Uterus (tissue), 3 donors: ENCODE measurements at regions not wholly inside any gene's neighbourhood (a gene's known extent, or its start where the extent isn't known, plus 50 kb on each side); places are given as distances from the start of the nearest gene placed in this dataset.

Source experiments
- DNase-seq, 2 donors: peaks; one replicate each; pipeline ENCODE4 v3.0.0-alpha.2; 2019 to 2020
- H3K27ac ChIP-seq, 2 donors: fragments of 200-600 bp; sonication (generic); 1 replicate in 1 of 2; 2 replicates in 1 of 2; pipeline ENCODE4 v1.5.1; 2016 to 2018
- H3K27me3 ChIP-seq, 2 donors: fragments of 200-600 bp; sonication (generic); one replicate each; pipeline ENCODE4 v1.5.1; 2018 to 2019; ENCODE audit warnings: control low read depth in 1 of 2
- H3K36me3 ChIP-seq, 2 donors: fragments of 200-600 bp; sonication (generic); one replicate each; pipeline ENCODE4 v1.5.1; 2019; ENCODE audit warnings: control low read depth in 1 of 2
- H3K4me1 ChIP-seq, 2 donors: fragments of 200-600 bp; sonication (generic); one replicate each; pipeline ENCODE4 v1.5.1; 2018 to 2019; ENCODE audit warnings: control low read depth in 1 of 2
- H3K4me3 ChIP-seq, 2 donors: fragments of 200-600 bp; sonication (generic); 1 replicate in 1 of 2; 2 replicates in 1 of 2; pipeline ENCODE4 v1.5.1; 2018 to 2019; ENCODE audit warnings: mild to moderate bottlenecking in 1 of 2
- H3K9me3 ChIP-seq, 2 donors: fragments of 200-600 bp; sonication (generic); one replicate each; pipeline ENCODE4 v1.5.1; 2019; ENCODE audit warnings: control low read depth in 1 of 2
- POLR2A ChIP-seq, 2 donors: fragments of 450-650 bp; IDR thresholded peaks; one replicate each; pipeline ENCODE4 v1.6.1; 2016; ENCODE audit warnings: antibody characterized with exemption in 2 of 2, mild to moderate bottlenecking in 1 of 2, moderate library complexity in 1 of 2
- intact Hi-C: fragments of 100-400 bp; cut with DNase I; formaldehyde crosslinking; loops from one replicate; pipeline ENCODE4 v1.15.1; 2023; ENCODE audit warnings: low total_unique reads
- TF ChIP-seq, protein P1 (sequence below), 4 experiments: fragments of 200-600 bp in 2 of 4; fragments of 450-650 bp in 2 of 4; sonication (generic) in 2 of 4; IDR thresholded peaks; one replicate each; pipeline ENCODE4 v1.5.1; 2016 to 2019; ENCODE audit warnings: antibody characterized with exemption in 4 of 4, mild to moderate bottlenecking in 2 of 4, moderate library complexity in 1 of 4
- donor health status: DM: yes; HTN: yes; CAD: no.

DNA sequence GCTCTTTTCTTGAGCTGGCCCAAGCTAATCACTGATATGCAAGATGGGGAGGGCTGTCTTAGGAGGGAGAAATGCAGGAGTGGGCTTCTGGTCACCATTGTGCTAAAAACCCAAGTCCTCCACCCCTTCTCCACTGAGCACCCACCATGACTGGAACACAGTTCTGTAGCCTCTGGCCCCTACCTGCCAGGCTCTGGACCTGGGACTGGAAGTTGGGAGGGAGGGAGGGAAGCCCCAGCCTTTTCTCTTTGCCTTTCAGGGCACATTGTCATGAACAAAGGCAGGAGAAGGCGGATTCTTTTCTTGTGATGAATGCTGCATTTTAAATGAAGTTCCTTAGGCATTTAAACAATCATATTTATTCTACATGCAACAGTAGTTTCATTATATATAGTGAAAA, 559.1 kb upstream of the TRPC7 start:
- no peak for DNase-seq
- H3K27me3 ChIP-seq: no peaks in the 10 kb centered on the region
- H3K9me3 ChIP-seq: no peaks in the 10 kb centered on the region
- H3K27ac ChIP-seq: no peak overlapping the region
- intact Hi-C loops: no loop called here
- H3K4me1 ChIP-seq: no peaks in the 10 kb centered on the region
- no peak overlapping the region for H3K4me3 ChIP-seq
- no peak for TF ChIP-seq POLR2A (IDR thresholded peaks at IDR 0.05)
- TF ChIP-seq, protein P1, sequence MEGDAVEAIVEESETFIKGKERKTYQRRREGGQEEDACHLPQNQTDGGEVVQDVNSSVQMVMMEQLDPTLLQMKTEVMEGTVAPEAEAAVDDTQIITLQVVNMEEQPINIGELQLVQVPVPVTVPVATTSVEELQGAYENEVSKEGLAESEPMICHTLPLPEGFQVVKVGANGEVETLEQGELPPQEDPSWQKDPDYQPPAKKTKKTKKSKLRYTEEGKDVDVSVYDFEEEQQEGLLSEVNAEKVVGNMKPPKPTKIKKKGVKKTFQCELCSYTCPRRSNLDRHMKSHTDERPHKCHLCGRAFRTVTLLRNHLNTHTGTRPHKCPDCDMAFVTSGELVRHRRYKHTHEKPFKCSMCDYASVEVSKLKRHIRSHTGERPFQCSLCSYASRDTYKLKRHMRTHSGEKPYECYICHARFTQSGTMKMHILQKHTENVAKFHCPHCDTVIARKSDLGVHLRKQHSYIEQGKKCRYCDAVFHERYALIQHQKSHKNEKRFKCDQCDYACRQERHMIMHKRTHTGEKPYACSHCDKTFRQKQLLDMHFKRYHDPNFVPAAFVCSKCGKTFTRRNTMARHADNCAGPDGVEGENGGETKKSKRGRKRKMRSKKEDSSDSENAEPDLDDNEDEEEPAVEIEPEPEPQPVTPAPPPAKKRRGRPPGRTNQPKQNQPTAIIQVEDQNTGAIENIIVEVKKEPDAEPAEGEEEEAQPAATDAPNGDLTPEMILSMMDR (IDR thresholded peaks at IDR 0.05): no peak
- no peaks in the 10 kb centered on the region for H3K36me3 ChIP-seq

DNA sequence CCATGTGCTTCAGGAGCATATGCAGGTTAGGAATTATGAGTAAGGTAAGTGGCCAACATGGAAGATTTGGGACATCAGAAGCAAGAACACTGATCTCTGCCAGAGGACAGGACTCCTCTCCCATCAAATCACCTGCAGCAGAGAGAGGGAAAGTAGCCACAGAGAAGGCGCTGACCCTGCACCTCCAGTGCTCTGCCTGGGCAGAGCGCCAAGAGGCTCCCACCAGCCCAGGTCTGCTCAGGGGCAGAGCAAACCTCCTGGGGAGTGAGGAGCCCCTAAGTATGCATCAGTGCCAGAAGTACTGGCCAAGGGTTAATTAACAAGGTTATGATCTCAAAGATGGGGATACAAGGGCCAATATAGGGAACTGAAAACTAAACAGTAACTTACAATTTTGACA, 545.3 kb upstream of the TRPC7 start:
- H3K4me1 ChIP-seq: no peaks in the 10 kb centered on the region
- no peak for TF ChIP-seq POLR2A (IDR thresholded peaks at IDR 0.05)
- TF ChIP-seq, protein P1 (IDR thresholded peaks at IDR 0.05): no peak
- no peaks in the 10 kb centered on the region for H3K9me3 ChIP-seq
- H3K27me3 ChIP-seq: no peaks in the 10 kb centered on the region
- no peak overlapping the region for H3K27ac ChIP-seq
- H3K4me3 ChIP-seq: no peak overlapping the region
- intact Hi-C loops: no loop called here
- no peak for DNase-seq
- no peaks in the 10 kb centered on the region for H3K36me3 ChIP-seq

DNA sequence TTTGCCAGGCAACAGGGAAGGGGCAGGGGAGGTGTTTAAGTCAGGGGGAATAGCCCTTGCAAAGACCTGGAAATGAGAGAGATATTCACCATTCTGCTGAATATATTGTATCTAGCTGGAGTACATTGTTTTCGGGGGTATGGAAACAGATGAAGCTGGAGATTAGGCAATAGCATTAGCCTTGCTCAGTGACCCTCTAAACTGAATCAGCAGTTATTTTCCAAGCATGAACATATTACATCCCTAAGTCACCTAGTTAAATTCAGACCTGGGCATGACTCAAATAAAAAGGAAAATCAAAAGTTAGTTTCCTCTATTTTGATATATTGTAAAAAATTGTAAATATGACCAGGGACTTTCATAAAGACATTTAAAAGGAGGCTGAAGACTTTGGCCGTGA, 544.6 kb upstream of the TRPC7 start:
- Histone ChIP-seq H3K4me1 (no peaks in the 10 kb centered on the region), H3K36me3 (no peaks in the 10 kb centered on the region), H3K4me3 (no peak overlapping the region), H3K27me3 (no peaks in the 10 kb centered on the region), H3K9me3 (no peaks in the 10 kb centered on the region), H3K27ac (no peak overlapping the region)
- intact Hi-C loops: no loop called here
- DNase-seq: no peak
- TF ChIP-seq POLR2A (IDR thresholded peaks at IDR 0.05): no peak
- TF ChIP-seq, protein P1 (IDR thresholded peaks at IDR 0.05): no peak

DNA sequence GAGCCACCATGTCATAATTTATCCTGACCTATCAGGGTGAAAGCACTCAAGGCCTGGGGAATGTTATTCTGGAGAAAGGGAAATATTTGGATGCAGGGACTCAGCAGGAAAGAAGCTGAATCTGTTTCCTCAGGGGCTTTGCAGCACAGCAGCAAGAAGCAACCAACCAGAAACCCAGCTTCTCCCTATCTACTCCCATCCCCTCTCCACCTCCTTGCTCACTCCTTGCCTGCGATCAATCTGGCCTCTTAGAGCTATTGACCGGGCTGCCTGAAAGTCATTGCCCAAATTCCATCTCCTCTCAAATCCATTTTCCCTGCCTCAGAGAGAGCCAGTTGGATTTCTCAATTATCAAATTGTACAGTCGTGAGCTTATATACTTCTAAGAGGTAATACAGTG, 542.0 kb upstream of the TRPC7 start:
- TF ChIP-seq, protein P1 (IDR thresholded peaks at IDR 0.05): no peak
- TF ChIP-seq POLR2A (IDR thresholded peaks at IDR 0.05): no peak
- H3K9me3 ChIP-seq: no peaks in the 10 kb centered on the region
- H3K27me3 ChIP-seq: no peaks in the 10 kb centered on the region
- no peaks in the 10 kb centered on the region for H3K36me3 ChIP-seq
- H3K4me3 ChIP-seq: no peak overlapping the region
- no peaks in the 10 kb centered on the region for H3K4me1 ChIP-seq
- intact Hi-C loops: no loop called here
- no peak for DNase-seq
- no peak overlapping the region for H3K27ac ChIP-seq

DNA sequence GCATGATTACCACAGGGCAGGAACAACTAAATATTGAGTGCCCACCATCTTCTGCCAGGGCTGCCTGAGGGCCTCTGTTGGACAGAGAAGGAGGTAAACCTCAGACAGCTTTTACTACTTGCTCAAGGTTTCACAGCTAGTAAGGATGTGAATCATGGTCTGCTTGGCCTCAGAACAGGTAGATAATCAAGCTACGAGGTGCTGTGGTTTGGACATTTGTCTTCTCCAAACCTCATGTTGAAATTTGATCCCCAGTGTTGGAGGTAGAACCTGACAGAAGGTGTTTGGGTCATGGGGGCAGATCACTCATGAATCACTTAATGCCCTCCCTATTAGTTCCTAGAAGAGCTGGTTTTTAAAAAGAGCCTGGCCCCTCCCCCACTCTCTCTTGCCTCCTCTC, 541.2 kb upstream of the TRPC7 start:
- Histone ChIP-seq H3K27me3 (no peaks in the 10 kb centered on the region), H3K27ac (no peak overlapping the region), H3K9me3 (no peaks in the 10 kb centered on the region), H3K4me1 (no peaks in the 10 kb centered on the region), H3K4me3 (no peak overlapping the region), H3K36me3 (no peaks in the 10 kb centered on the region)
- TF ChIP-seq, protein P1 (IDR thresholded peaks at IDR 0.05): no peak
- no peak for TF ChIP-seq POLR2A (IDR thresholded peaks at IDR 0.05)
- no peak for DNase-seq
- intact Hi-C loops: no loop called here
